ENCODE measurements at regions not wholly inside any gene's neighbourhood (a gene's known extent, or its start where the extent isn't known, plus 50 kb on each side); places are given as distances from the start of the nearest gene placed in this dataset.

DNA sequence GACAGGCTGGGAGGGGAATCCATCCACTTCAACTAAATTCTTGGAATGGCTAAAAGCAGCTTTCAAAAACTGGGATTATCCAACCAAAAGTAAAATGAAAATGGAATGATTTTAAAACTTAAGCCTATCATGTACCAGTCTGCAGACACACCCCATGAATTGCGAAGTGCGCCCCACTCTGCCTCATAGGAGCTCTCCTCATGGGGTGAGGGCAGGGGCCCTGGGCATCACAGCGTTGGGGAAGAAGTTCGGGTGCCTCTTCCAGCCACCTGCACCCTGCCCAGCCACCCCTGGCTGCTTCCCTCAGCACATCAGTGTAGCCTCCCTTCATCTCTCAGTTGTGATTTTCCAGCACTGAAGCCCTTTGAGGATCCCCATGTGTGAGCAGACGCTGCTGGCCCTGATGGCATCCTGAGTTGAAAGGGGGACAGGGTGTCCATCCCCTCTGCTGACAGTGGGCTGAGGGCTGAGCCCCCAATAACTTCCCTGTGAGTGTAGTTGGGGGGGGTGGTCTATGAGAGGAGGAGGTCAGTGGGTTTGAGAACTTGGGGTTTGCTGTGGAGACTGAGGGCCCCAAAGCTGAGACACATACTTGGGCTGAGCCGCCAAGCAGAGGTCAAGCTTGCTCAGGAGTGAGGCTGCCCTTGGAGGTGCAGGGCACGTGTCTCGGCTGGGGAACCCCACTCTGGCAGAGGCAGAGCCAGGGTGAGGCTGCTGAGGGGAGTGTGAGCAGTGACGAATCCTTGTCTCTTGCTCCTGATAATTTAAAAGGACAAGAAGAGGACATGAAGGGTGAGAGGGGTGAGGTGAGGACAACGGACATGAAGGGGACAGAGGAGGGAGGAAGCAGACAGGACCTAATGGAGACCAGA is 542.1 kb downstream of the TCERG1L start:
- H3K27me3 ChIP-seq, result no peaks in the 10 kb centered on the region
- no peak overlapping the region for H3K4me3 ChIP-seq
- intact Hi-C loops (cut with DNase I; ENCODE audit: low total_unique reads), result no loop called here
- no peak for DNase-seq
- no peaks in the 10 kb centered on the region for H3K9me3 ChIP-seq
- no peak overlapping the region for H3K27ac ChIP-seq
- TF ChIP-seq, protein P1, sequence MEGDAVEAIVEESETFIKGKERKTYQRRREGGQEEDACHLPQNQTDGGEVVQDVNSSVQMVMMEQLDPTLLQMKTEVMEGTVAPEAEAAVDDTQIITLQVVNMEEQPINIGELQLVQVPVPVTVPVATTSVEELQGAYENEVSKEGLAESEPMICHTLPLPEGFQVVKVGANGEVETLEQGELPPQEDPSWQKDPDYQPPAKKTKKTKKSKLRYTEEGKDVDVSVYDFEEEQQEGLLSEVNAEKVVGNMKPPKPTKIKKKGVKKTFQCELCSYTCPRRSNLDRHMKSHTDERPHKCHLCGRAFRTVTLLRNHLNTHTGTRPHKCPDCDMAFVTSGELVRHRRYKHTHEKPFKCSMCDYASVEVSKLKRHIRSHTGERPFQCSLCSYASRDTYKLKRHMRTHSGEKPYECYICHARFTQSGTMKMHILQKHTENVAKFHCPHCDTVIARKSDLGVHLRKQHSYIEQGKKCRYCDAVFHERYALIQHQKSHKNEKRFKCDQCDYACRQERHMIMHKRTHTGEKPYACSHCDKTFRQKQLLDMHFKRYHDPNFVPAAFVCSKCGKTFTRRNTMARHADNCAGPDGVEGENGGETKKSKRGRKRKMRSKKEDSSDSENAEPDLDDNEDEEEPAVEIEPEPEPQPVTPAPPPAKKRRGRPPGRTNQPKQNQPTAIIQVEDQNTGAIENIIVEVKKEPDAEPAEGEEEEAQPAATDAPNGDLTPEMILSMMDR (IDR thresholded peaks at IDR 0.05), result no peak
- no peaks in the 10 kb centered on the region for H3K4me1 ChIP-seq
- no peaks in the 10 kb centered on the region for H3K36me3 ChIP-seq

GRCh38 chr10:130770018-130770630 is 541.4 kb downstream of the TCERG1L start:
- H3K4me3 ChIP-seq, result no peak overlapping the region
- TF ChIP-seq, protein P1 (IDR thresholded peaks at IDR 0.05), result no peak
- TF ChIP-seq POLR2A (IDR thresholded peaks at IDR 0.05), result no peak
- H3K36me3 ChIP-seq, result no peaks in the 10 kb centered on the region
- no peaks in the 10 kb centered on the region for H3K9me3 ChIP-seq
- H3K27ac ChIP-seq, result no peak overlapping the region
- intact Hi-C loops (cut with DNase I; ENCODE audit: low total_unique reads), result no loop called here
- DNase-seq, result no peak
- H3K4me1 ChIP-seq, result no peaks in the 10 kb centered on the region
- no peaks in the 10 kb centered on the region for H3K27me3 ChIP-seq

DNA sequence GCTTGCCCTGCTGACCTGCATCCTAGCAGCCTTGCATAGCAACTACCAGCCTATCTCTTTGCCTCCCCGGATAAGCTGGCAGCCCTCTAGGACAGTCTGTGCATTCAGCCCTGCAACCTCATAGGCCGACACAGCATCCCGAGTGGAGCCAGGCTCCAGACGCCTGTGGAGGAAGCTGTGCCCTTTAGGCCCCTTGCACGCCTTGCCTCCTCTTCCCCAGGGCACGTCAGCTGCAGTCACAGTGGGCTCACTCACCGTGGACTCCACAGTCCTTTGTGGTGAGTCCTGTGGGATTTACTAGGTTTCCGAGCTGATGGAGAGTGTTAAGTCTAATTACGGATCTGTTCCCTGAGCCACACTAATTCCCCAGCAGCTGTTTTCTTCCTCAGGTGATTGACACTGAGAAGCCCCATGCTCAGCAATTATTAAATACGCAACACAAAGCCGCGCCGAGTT is 540.0 kb downstream of the TCERG1L start:
- Histone ChIP-seq H3K36me3 (no peaks in the 10 kb centered on the region), H3K27me3 (no peaks in the 10 kb centered on the region), H3K4me1 (no peaks in the 10 kb centered on the region), H3K4me3 (no peak overlapping the region), H3K27ac (no peak overlapping the region), H3K9me3 (no peaks in the 10 kb centered on the region)
- no peak for DNase-seq
- intact Hi-C loops (cut with DNase I; ENCODE audit: low total_unique reads), result no loop called here
- TF ChIP-seq POLR2A (IDR thresholded peaks at IDR 0.05), result no peak
- TF ChIP-seq, protein P1 (IDR thresholded peaks at IDR 0.05), result no peak

DNA sequence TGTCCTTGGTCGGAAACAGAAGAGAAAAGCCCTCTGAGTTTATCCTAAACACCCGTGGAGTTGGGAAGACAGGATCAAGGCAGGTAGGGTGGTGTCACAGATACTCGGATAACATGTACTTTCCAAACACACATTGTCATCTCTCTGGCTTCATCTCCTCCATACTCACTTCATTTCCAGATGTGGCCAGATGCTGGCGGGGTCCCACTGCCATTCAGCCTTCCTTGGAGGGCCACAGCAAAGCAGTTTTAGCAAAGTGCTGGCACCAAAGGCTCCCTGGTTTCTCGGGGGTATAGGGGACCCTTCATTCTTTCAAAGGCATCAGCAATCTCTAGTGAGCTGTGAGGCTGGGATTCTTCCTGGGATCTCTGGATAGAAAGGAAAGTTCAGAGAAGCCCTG is 539.5 kb downstream of the TCERG1L start:
- Histone ChIP-seq H3K9me3 (no peaks in the 10 kb centered on the region), H3K27ac (no peak overlapping the region), H3K4me1 (no peaks in the 10 kb centered on the region), H3K27me3 (no peaks in the 10 kb centered on the region), H3K36me3 (no peaks in the 10 kb centered on the region), H3K4me3 (no peak overlapping the region)
- TF ChIP-seq POLR2A (IDR thresholded peaks at IDR 0.05), result no peak
- TF ChIP-seq, protein P1 (IDR thresholded peaks at IDR 0.05), result no peak
- no peak for DNase-seq
- intact Hi-C loops (cut with DNase I; ENCODE audit: low total_unique reads), result no loop called here

DNA sequence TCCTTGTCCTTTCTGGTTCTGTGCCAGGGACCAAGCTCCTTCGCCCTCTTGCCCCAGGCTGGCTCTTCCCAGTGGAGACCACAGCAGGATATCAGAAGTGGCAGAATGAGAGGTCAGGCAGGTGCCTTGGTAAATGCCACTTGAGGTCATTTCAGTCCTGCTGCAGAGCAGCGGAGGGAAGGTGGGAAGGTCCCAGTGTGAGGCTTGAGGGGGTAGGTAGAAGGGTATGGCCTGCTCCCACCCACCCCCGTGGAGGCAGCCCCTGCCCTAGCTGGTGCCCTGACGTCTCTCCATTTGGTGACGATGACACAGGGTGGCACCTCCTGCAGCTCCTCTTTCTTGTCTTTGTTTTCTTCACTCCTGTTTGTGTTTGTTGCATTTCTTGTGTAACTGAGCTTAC is 538.8 kb downstream of the TCERG1L start:
- no peaks in the 10 kb centered on the region for H3K9me3 ChIP-seq
- no peaks in the 10 kb centered on the region for H3K27me3 ChIP-seq
- DNase-seq, result no peak
- H3K36me3 ChIP-seq, result no peaks in the 10 kb centered on the region
- H3K27ac ChIP-seq, result no peak overlapping the region
- TF ChIP-seq, protein P1 (IDR thresholded peaks at IDR 0.05), result no peak
- no peak for TF ChIP-seq POLR2A (IDR thresholded peaks at IDR 0.05)
- H3K4me1 ChIP-seq, result no peaks in the 10 kb centered on the region
- intact Hi-C loops (cut with DNase I; ENCODE audit: low total_unique reads), result no loop called here
- no peak overlapping the region for H3K4me3 ChIP-seq
